ENCODE measurements at regions not wholly inside any gene's neighbourhood (a gene's known extent, or its start where the extent isn't known, plus 50 kb on each side); places are given as distances from the start of the nearest gene placed in this dataset.

DNA sequence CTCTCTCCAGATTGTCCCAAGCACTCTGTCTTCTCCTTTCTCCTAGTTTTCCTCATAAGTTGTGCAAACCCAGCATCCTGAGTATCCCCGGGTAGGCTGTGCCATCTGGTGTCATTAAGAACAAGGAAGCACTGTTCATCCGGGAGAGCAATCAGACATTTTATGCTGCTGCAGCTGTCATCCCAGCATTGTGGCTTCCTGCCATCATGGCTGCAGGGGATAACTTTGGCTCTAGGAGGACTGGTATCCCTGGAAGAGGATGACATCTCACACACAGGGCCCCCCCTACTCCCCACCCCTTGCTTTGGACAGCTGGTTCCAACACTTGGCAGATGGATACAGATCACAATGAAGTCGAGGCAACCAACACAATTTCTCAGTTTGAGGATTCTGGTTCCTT, 1195.1 kb upstream of the MAP3K7 start:
- H3K4me1 ChIP-seq (replicated peaks in 1 of 4; ENCODE audit: control insufficient read depth in 3 of 4, insufficient read depth in 4 of 4, low read length in 3 of 4), result peaks cover 4 to 11% (median 5%) of the 10 kb centered on the region in 4 experiments; a peak in 5 of 7 replicates
- no peak overlapping the region for H3K27ac ChIP-seq (ENCODE audit: low read depth, low read length)
- H3K56ac ChIP-seq (replicated peaks; ENCODE audit: insufficient read length, low read depth, low read length), result no peak overlapping the region
- no peak overlapping the region for H3K14ac ChIP-seq (ENCODE audit: insufficient read length)
- 0 out of 4 replicates have a peak, but pooled peaks cover 0 to 4% of the 10 kb centered on the region in 2 experiments for H3K9me3 ChIP-seq (ENCODE audit: insufficient read depth in 2 of 2, low read depth in 1 of 2, low read length in 1 of 2)
- H3K9ac ChIP-seq (replicated peaks in 1 of 4; ENCODE audit: extremely low read depth in 1 of 4, low read depth in 3 of 4, low read length in 3 of 4), result no peak overlapping the region
- H2BK15ac ChIP-seq (ENCODE audit: low read length), result no peak overlapping the region
- FAIRE-seq (no peak), DNase-seq (ENCODE audit: low read depth in 1 of 2, low spot score in 2 of 2) (no peak)
- no peaks in the 10 kb centered on the region for H3K79me2 ChIP-seq (ENCODE audit: control insufficient read depth in 1 of 2, insufficient read depth in 2 of 2, low read length in 2 of 2)
- H3K79me1 ChIP-seq (ENCODE audit: low read depth, low read length), result no peaks in the 10 kb centered on the region
- H3K18ac ChIP-seq (ENCODE audit: extremely low read depth, low read length), result no peak overlapping the region
- no peak overlapping the region for H2BK120ac ChIP-seq (replicated peaks; ENCODE audit: low read depth, low read length)
- ChIA-PET POLR2A (ENCODE audit: partially characterized antibody) (no interaction called here), CTCF (ENCODE audit: partially characterized antibody) (no interaction called here)
- H3K4ac ChIP-seq (replicated peaks; ENCODE audit: insufficient read length, low read depth, low read length), result no peak overlapping the region
- no peak overlapping the region for H3K4me3 ChIP-seq (ENCODE audit: extremely low read depth in 1 of 4, insufficient read depth in 2 of 4, low read depth in 3 of 4, low read length in 4 of 4)
- H4K5ac ChIP-seq (ENCODE audit: insufficient read length, low read depth, low read length), result no peak overlapping the region
- H3K23me2 ChIP-seq (ENCODE audit: low read depth, low read length), result no peaks in the 10 kb centered on the region
- H3K27me3 ChIP-seq (replicated peaks in 1 of 4; ENCODE audit: control insufficient read depth in 3 of 4, extremely low read depth in 1 of 4, insufficient read depth in 3 of 4, low read length in 3 of 4), result no peaks in the 10 kb centered on the region
- no peak overlapping the region for H3K4me2 ChIP-seq (ENCODE audit: insufficient read depth in 1 of 2, low read depth in 2 of 2, low read length in 2 of 2)
- H2BK12ac ChIP-seq (ENCODE audit: low read depth, low read length), result no peak overlapping the region
- H4K8ac ChIP-seq (ENCODE audit: extremely low read depth, insufficient read depth, low read length), result no peak overlapping the region
- no peak overlapping the region for H3K23ac ChIP-seq (ENCODE audit: insufficient read length)
- no peak overlapping the region for H2BK20ac ChIP-seq (ENCODE audit: low read length)
- no peak overlapping the region; the same call in 1 of the 2 replicates for H2AFZ ChIP-seq (ENCODE audit: low read length)
- no peak overlapping the region for H2BK5ac ChIP-seq (ENCODE audit: low read depth, low read length)
- WGBS, 2 experiments (ENCODE audit: extremely low coverage in 1 of 2, insufficient coverage in 1 of 2, insufficient read length in 1 of 2, insufficient replicate concordance in 2 of 2, low coverage in 1 of 2, low lambda C conversion rate in 2 of 2, missing lambda C conversion rate in 1 of 2), result 91% methylated on average over 3 of the region's 3 CpGs; no CpG with 5 or more reads in 1 of the 2 experiments
- H3K36me3 ChIP-seq (ENCODE audit: control insufficient read depth in 2 of 4, insufficient read depth in 4 of 4, low read length in 3 of 4), result no peaks in the 10 kb centered on the region; a peak in 1 of 8 replicates
- H4K20me1 ChIP-seq (replicated peaks in 1 of 2; ENCODE audit: control insufficient read depth in 1 of 2, insufficient read depth in 2 of 2, low read length in 2 of 2), result no peaks in the 10 kb centered on the region
- no peak overlapping the region for H2AK5ac ChIP-seq (ENCODE audit: low read depth, low read length)
- H4K91ac ChIP-seq (replicated peaks; ENCODE audit: insufficient read length, low read length), result no peak overlapping the region
- TF ChIP-seq, protein P1, sequence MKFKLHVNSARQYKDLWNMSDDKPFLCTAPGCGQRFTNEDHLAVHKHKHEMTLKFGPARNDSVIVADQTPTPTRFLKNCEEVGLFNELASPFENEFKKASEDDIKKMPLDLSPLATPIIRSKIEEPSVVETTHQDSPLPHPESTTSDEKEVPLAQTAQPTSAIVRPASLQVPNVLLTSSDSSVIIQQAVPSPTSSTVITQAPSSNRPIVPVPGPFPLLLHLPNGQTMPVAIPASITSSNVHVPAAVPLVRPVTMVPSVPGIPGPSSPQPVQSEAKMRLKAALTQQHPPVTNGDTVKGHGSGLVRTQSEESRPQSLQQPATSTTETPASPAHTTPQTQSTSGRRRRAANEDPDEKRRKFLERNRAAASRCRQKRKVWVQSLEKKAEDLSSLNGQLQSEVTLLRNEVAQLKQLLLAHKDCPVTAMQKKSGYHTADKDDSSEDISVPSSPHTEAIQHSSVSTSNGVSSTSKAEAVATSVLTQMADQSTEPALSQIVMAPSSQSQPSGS (IDR thresholded peaks at IDR 0.05; ENCODE audit: low read length), result no peak
- TF ChIP-seq RXRA (IDR thresholded peaks at IDR 0.05; ENCODE audit: insufficient read depth, low read depth, low read length) (no peak), ASH2L (IDR thresholded peaks at IDR 0.05; ENCODE audit: low read length) (no peak), SP1 (IDR thresholded peaks at IDR 0.05; ENCODE audit: low read depth, low read length) (no peak), KDM5A (IDR thresholded peaks at IDR 0.05; ENCODE audit: low read length) (no peak), CHD1 (IDR thresholded peaks at IDR 0.05; ENCODE audit: low read depth, low read length) (no peak), RFX5 (IDR thresholded peaks at IDR 0.05; ENCODE audit: borderline replicate concordance, low read depth, low read length) (no peak), SUZ12 (IDR thresholded peaks at IDR 0.05; ENCODE audit: low read length) (no peak), HDAC6 (IDR thresholded peaks at IDR 0.05; ENCODE audit: low read depth, low read length) (no peak), HDAC2 (IDR thresholded peaks at IDR 0.05; ENCODE audit: borderline replicate concordance in 1 of 2, low read depth in 2 of 2, low read length in 2 of 2) (no peak), POLR2A (IDR thresholded peaks at IDR 0.05; ENCODE audit: control extremely low read depth in 1 of 2, low read depth in 2 of 2, low read length in 2 of 2) (no peak), SRF (IDR thresholded peaks at IDR 0.05; ENCODE audit: low read depth, low read length) (no peak)
- TF ChIP-seq, protein P2, sequence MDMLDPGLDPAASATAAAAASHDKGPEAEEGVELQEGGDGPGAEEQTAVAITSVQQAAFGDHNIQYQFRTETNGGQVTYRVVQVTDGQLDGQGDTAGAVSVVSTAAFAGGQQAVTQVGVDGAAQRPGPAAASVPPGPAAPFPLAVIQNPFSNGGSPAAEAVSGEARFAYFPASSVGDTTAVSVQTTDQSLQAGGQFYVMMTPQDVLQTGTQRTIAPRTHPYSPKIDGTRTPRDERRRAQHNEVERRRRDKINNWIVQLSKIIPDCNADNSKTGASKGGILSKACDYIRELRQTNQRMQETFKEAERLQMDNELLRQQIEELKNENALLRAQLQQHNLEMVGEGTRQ (IDR thresholded peaks at IDR 0.05; ENCODE audit: low read length), result no peak

All from H1 (cell line).